ENCODE measurements at regions not wholly inside any gene's neighbourhood (a gene's known extent, or its start where the extent isn't known, plus 50 kb on each side); places are given as distances from the start of the nearest gene placed in this dataset.
"Not testable (repeated sequence)": the region's sequence is repeated elsewhere in the genome, so short reads cannot be mapped to it uniquely, and the experiment has no call there.

- TF ChIP-seq CTCF (conservative IDR thresholded peaks at IDR 0.05; ENCODE audit: low read length); EZH2phosphoT487 (IDR thresholded peaks at IDR 0.05; ENCODE audit: borderline replicate concordance, low read depth, low read length): not testable (repeated sequence)
Measured at GRCh38 chr1:243054681-243055080, 200.4 kb downstream of the CEP170 start.

Data from OCI-LY7 (cell line).